HCT116 (cell line): ENCODE measurements at regions not wholly inside any gene's neighbourhood (a gene's known extent, or its start where the extent isn't known, plus 50 kb on each side); places are given as distances from the start of the nearest gene placed in this dataset.
A peak's percentile ranks its signal among the peaks of the same experiment; 100 is the strongest.

Experiments used
- ATAC-seq: fragments of 200-7000 bp; cut with Tn5 transposase; 2 replicates; pipeline ENCODE4 v1.9.1; 2020; ENCODE audit warnings: mild to moderate bottlenecking, moderate library complexity
- BruUV-seq: library from RNA; stranded (reverse); fragments of 400-500 nt; replicated peaks from 2 replicates; lab custom pipeline; 2021; lab: Mats Ljungman, UMichigan
- CTCF ChIA-PET: fragments of 300-600 bp; sonication (Branson Sonifier 250); formaldehyde crosslinking; loops from one replicate; lab custom pipeline; 2021; ENCODE audit warnings: antibody characterized with exemption; lab: Charles Lee
- POLR2A ChIA-PET: fragments of 300-600, 350-600 bp; sonication (Branson Sonifier 250); formaldehyde crosslinking; loops from one replicate; lab custom pipeline; 2021; ENCODE audit warnings: antibody characterized with exemption; lab: Charles Lee
- RAD21 ChIA-PET, 2 experiments: fragments of 300-600 bp; sonication (Branson Sonifier 250); formaldehyde crosslinking; loops; one replicate each; lab custom pipeline; 2023; ENCODE audit warnings: low total read pairs in 2 of 2; ENCODE audit not compliant: uncharacterized antibody in 2 of 2, unreplicated experiment in 2 of 2, low non-redundant PET in 1 of 2; lab: Charles Lee
- DNase-seq: peaks from one replicate; pipeline ENCODE4 v3.0.0-alpha.2; 2010; ENCODE audit warnings: low read depth, low spot score
- H2AFZ ChIP-seq: fragments of 200-600 bp; shearing (Covaris generic), sonication (generic); 2 replicates; pipeline ENCODE4 v1.6.1; 2017; ENCODE audit warnings: low read depth, mixed run types, mixed read lengths, antibody characterized with exemption, low read length; ENCODE audit not compliant: poor library complexity, severe bottlenecking
- H3K27ac ChIP-seq: 2 replicates; pipeline ENCODE4 v1.5.1; 2012; ENCODE audit warnings: low read depth, low read length
- H3K27me3 ChIP-seq: fragments of 200-600 bp; sonication (generic); 2 replicates; pipeline ENCODE4 v1.6.1; 2016; ENCODE audit warnings: mixed run types, low read length, mixed read lengths; ENCODE audit not compliant: insufficient read depth
- H3K36me3 ChIP-seq, 2 experiments: fragments of 200-500 bp in 1 of 2; fragments of 200-600 bp in 1 of 2; sonication (Bioruptor generic) in 1 of 2; sonication (generic) in 1 of 2; 2 replicates each; pipeline versions ENCODE4 v1.5.1 to v1.6.1; 2014 to 2016; ENCODE audit warnings: low read length in 2 of 2, inconsistent platforms in 1 of 2, mixed read lengths in 1 of 2, mixed run types in 1 of 2; ENCODE audit not compliant: insufficient read depth in 2 of 2, control insufficient read depth in 1 of 2
- H3K4me1 ChIP-seq, 2 experiments: fragments of 200-600 bp in 1 of 2; sonication (generic) in 1 of 2; 2 replicates each; pipeline versions ENCODE4 v1.5.1 to v1.6.1; 2012 to 2017; ENCODE audit warnings: low read length in 2 of 2, inconsistent platforms in 1 of 2, mild to moderate bottlenecking in 1 of 2, mixed read lengths in 1 of 2, mixed run types in 1 of 2, moderate library complexity in 1 of 2; ENCODE audit not compliant: insufficient read depth in 2 of 2, control insufficient read depth in 1 of 2
- H3K4me2 ChIP-seq: fragments of 200-600 bp; sonication (generic); 2 replicates; pipeline ENCODE4 v1.6.1; 2017; ENCODE audit warnings: mixed run types, low read length, mixed read lengths
- H3K4me3 ChIP-seq, 2 experiments: fragments of 200-600 bp in 1 of 2; sonication (generic) in 1 of 2; replicated peaks in 1 of 2; 2 replicates each; pipeline ENCODE4 v1.5.1; 2011 to 2016; ENCODE audit warnings: low read length in 2 of 2, control low read depth in 1 of 2, low read depth in 1 of 2, mild to moderate bottlenecking in 1 of 2, mixed read lengths in 1 of 2, mixed run types in 1 of 2
- H3K79me2 ChIP-seq: fragments of 200-600 bp; sonication (generic); 2 replicates; pipeline ENCODE4 v1.6.1; 2017; ENCODE audit warnings: mild to moderate bottlenecking, mixed run types, low read length, moderate library complexity, mixed read lengths; ENCODE audit not compliant: insufficient read depth
- H3K9ac ChIP-seq: fragments of 200-600 bp; sonication (generic); 2 replicates; pipeline ENCODE4 v1.6.1; 2016; ENCODE audit warnings: low read length, mixed read lengths
- H3K9me2 ChIP-seq: fragments of 200-600 bp; sonication (generic), shearing (Covaris generic); 2 replicates; pipeline ENCODE4 v1.6.1; 2017; ENCODE audit warnings: mixed run types, mild to moderate bottlenecking, moderate library complexity; ENCODE audit not compliant: insufficient read depth
- H3K9me3 ChIP-seq, 2 experiments: fragments of 200-500 bp in 1 of 2; fragments of 200-600 bp in 1 of 2; sonication (Bioruptor generic) in 1 of 2; sonication (generic) in 1 of 2; 2 replicates each; pipeline ENCODE4 v1.6.1; 2014 to 2017; ENCODE audit warnings: low read length in 2 of 2, mixed read lengths in 2 of 2, inconsistent platforms in 1 of 2, low read depth in 1 of 2, mild to moderate bottlenecking in 1 of 2, mixed run types in 1 of 2, moderate library complexity in 1 of 2; ENCODE audit not compliant: control insufficient read depth in 1 of 2, insufficient read depth in 1 of 2
- H4K20me1 ChIP-seq: fragments of 200-600 bp; sonication (generic), shearing (Covaris generic); 2 replicates; pipeline ENCODE4 v1.6.1; 2017; ENCODE audit warnings: mixed run types, mild to moderate bottlenecking, moderate library complexity; ENCODE audit not compliant: insufficient read depth
- CEBPB ChIP-seq: IDR thresholded peaks from 2 replicates; pipeline ENCODE4 v1.6.1; 2012; ENCODE audit warnings: low read depth
- RAD21 ChIP-seq: IDR thresholded peaks from 2 replicates; pipeline ENCODE4 v1.6.1; 2012; ENCODE audit warnings: low read depth, mild to moderate bottlenecking
- SRF ChIP-seq: IDR thresholded peaks from 2 replicates; pipeline ENCODE4 v1.6.1; 2012; ENCODE audit warnings: low read depth
- ZNF274 ChIP-seq: fragments of 200-500 bp; sonication (Bioruptor generic); IDR thresholded peaks from 2 replicates; pipeline ENCODE4 v1.6.1; 2014; ENCODE audit warnings: mild to moderate bottlenecking, low read depth, low read length, inconsistent platforms
- intact Hi-C: fragments of 100-400 bp; cut with micrococcal nuclease; formaldehyde crosslinking; loops from 2 replicates; pipeline ENCODE4 v1.10.0; 2022
- TF ChIP-seq, protein P1 (sequence below), 3 experiments: fragments of 200-600 bp in 1 of 3; sonication (generic) in 1 of 3; IDR thresholded peaks in 2 of 3; conservative IDR thresholded peaks in 1 of 3; 2 replicates each; pipeline ENCODE4 v1.5.1; 2012 to 2017; ENCODE audit warnings: low read depth in 2 of 3, low read length in 2 of 3, antibody characterized with exemption in 1 of 3, borderline replicate concordance in 1 of 3, control low read depth in 1 of 3, mild to moderate bottlenecking in 1 of 3, mixed read lengths in 1 of 3, mixed run types in 1 of 3, moderate library complexity in 1 of 3; ENCODE audit not compliant: insufficient read depth in 1 of 3

- peak overlapping the region; percentile 93 for H2AFZ ChIP-seq
- H3K79me2 ChIP-seq: no peaks in the 10 kb centered on the region
- ChIA-PET POLR2A (interaction anchor here (1.1 kb wide), 1 partner anchor 10 kb away, joined by 3 read pairs; no protein-coding TSS in a partner anchor), RAD21 (interaction anchor here (1.0 to 1.7 kb wide), 4 partner anchors 911 to 949 kb away, joined by 3 to 6 read pairs (median 4); no protein-coding TSS in a partner anchor), CTCF (interaction anchor here (0.9 to 2.4 kb wide), 20 partner anchors 9 to 1417 kb away, joined by 3 to 36 read pairs (median 4); partner anchors contain the start of gene ANKRD50)
- H3K27ac ChIP-seq: no peak overlapping the region
- ATAC-seq: peak; percentile 91
- peaks cover 0 to 3% of the 10 kb centered on the region in 2 experiments; a peak in 1 of 4 replicates for H3K4me1 ChIP-seq
- no peaks in the 10 kb centered on the region for H3K9me3 ChIP-seq
- 0 out of 4 replicates have a peak overlapping the region, but pooled peaks of 1 of the 2 experiments have one; percentile 8 for H3K4me3 ChIP-seq
- no TSS peak for BruUV-seq
- no peak for TF ChIP-seq CEBPB
- peak; percentile 85 for TF ChIP-seq RAD21
- TF ChIP-seq ZNF274: no peak
- TF ChIP-seq, protein P1, sequence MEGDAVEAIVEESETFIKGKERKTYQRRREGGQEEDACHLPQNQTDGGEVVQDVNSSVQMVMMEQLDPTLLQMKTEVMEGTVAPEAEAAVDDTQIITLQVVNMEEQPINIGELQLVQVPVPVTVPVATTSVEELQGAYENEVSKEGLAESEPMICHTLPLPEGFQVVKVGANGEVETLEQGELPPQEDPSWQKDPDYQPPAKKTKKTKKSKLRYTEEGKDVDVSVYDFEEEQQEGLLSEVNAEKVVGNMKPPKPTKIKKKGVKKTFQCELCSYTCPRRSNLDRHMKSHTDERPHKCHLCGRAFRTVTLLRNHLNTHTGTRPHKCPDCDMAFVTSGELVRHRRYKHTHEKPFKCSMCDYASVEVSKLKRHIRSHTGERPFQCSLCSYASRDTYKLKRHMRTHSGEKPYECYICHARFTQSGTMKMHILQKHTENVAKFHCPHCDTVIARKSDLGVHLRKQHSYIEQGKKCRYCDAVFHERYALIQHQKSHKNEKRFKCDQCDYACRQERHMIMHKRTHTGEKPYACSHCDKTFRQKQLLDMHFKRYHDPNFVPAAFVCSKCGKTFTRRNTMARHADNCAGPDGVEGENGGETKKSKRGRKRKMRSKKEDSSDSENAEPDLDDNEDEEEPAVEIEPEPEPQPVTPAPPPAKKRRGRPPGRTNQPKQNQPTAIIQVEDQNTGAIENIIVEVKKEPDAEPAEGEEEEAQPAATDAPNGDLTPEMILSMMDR (IDR thresholded peaks at IDR 0.05 in 2 of 3, conservative IDR thresholded peaks at IDR 0.05 in 1 of 3; ENCODE audit: borderline replicate concordance in 1 of 3, insufficient read depth in 1 of 3, low read depth in 2 of 3, low read length in 2 of 3): peak; percentile 48 to 70 (median 48); a peak in 5 of 6 replicates
- peak; percentile 60 for DNase-seq
- no peaks in the 10 kb centered on the region for H4K20me1 ChIP-seq
- intact Hi-C loops: loop anchor here (1.0 to 5.0 kb wide), 3 partner anchors 378 to 949 kb away; partner anchors contain the start of gene ANKRD50
- no peaks in the 10 kb centered on the region for H3K36me3 ChIP-seq
- peak overlapping the region; percentile 49 for H3K4me2 ChIP-seq
- H3K9me2 ChIP-seq: no peaks in the 10 kb centered on the region
- H3K27me3 ChIP-seq: no peaks in the 10 kb centered on the region
- no peak overlapping the region for H3K9ac ChIP-seq
Measured at GRCh38 chr4:124334119-124334518, 378.4 kb downstream of the ANKRD50 start.

DNA sequence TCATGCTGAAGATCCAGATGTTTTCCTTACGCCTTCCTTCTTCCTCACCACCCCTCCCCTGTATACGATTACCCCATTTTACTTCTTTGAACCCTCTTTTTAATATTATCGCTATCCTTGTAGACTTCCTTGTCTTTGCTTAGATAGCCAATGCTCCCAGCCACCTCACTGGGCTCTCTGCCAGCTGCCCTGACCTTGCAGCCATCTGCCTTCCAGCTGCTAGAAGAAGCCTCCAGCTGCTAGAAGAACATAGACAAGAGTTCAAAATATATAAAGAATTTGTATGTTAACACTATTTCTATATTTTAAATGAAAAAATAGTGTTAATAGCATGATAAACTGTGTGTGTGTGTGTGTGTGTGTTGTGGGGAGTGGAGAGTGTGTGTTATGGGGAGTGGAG, 374.7 kb downstream of the ANKRD50 start:
- Histone ChIP-seq H3K9ac (no peak overlapping the region), H3K27me3 (no peaks in the 10 kb centered on the region), H3K79me2 (no peaks in the 10 kb centered on the region), H3K4me1 (peaks cover 0 to 3% of the 10 kb centered on the region in 2 experiments; a peak in 1 of 4 replicates), H3K4me2 (no peak overlapping the region), H3K36me3 (no peaks in the 10 kb centered on the region), H4K20me1 (no peaks in the 10 kb centered on the region), H3K27ac (no peak overlapping the region), H3K4me3 (no peak overlapping the region), H3K9me3 (no peaks in the 10 kb centered on the region), H3K9me2 (no peaks in the 10 kb centered on the region), H2AFZ (no peak overlapping the region)
- intact Hi-C loops: no loop called here
- no peak for TF ChIP-seq SRF
- DNase-seq: no peak
- no peak for ATAC-seq
- ChIA-PET CTCF (no interaction called here), POLR2A (no interaction called here), RAD21 (no interaction called here)
- no TSS peak for BruUV-seq
